HG03432 (cell line): ENCODE measurements at regions not wholly inside any gene's neighbourhood (a gene's known extent, or its start where the extent isn't known, plus 50 kb on each side); places are given as distances from the start of the nearest gene placed in this dataset.

Experiments
- ATAC-seq: cut with Tn5 transposase; IDR thresholded peaks from one replicate; pipeline ENCODE4 v1.9.1; 2021; ENCODE audit warnings: mild to moderate bottlenecking, moderate library complexity; ENCODE audit not compliant: unreplicated experiment

- ATAC-seq = no peak
Observed at GRCh38 chr10:108753326-108753725, 1170.0 kb downstream of the XPNPEP1 start.

- peak; percentile 71 for ATAC-seq
Observed at GRCh38 chr10:108749042-108749441, 1174.3 kb downstream of the XPNPEP1 start.

GRCh38 chr10:108736111-108736510 is 1187.2 kb downstream of the XPNPEP1 start:
- no peak for ATAC-seq

- no peak for ATAC-seq
Observed at GRCh38 chr10:108735380-108735779, 1187.9 kb downstream of the XPNPEP1 start.

- no peak for ATAC-seq
Observed at GRCh38 chr10:108721874-108722273, 1201.4 kb downstream of the XPNPEP1 start.

- no peak for ATAC-seq
Observed at GRCh38 chr10:108716352-108716751, 1207.0 kb downstream of the XPNPEP1 start.

GRCh38 chr10:108709927-108710722 is 1213.2 kb downstream of the XPNPEP1 start:
- no peak for ATAC-seq

GRCh38 chr10:108708363-108708762 is 1214.9 kb downstream of the XPNPEP1 start:
- no peak for ATAC-seq

- peak; percentile 94 for ATAC-seq
Observed at GRCh38 chr10:108696792-108697477, 1226.4 kb downstream of the XPNPEP1 start.

- no peak for ATAC-seq
Observed at GRCh38 chr10:108691126-108691525, 1232.2 kb downstream of the XPNPEP1 start.

- no peak for ATAC-seq
Observed at GRCh38 chr10:108690530-108690929, 1232.8 kb downstream of the XPNPEP1 start.

GRCh38 chr10:108689891-108690290 is 1233.4 kb downstream of the XPNPEP1 start:
- no peak for ATAC-seq

GRCh38 chr10:108688314-108688713 is 1235.0 kb downstream of the XPNPEP1 start:
- ATAC-seq = no peak

GRCh38 chr10:108685863-108686531 is 1237.3 kb downstream of the XPNPEP1 start:
- no peak for ATAC-seq

- ATAC-seq = no peak
Observed at GRCh38 chr10:108684431-108684830, 1238.9 kb downstream of the XPNPEP1 start.

GRCh38 chr10:108673741-108674140 is 1249.6 kb downstream of the XPNPEP1 start:
- ATAC-seq = no peak

- no peak for ATAC-seq
Observed at GRCh38 chr10:108663587-108663986, 1259.7 kb downstream of the XPNPEP1 start.

GRCh38 chr10:108662975-108663374 is 1260.3 kb downstream of the XPNPEP1 start:
- ATAC-seq = no peak

GRCh38 chr10:108655057-108655456 is 1268.3 kb downstream of the XPNPEP1 start:
- ATAC-seq = no peak

- no peak for ATAC-seq
Observed at GRCh38 chr10:108653531-108653930, 1269.8 kb downstream of the XPNPEP1 start.

- no peak for ATAC-seq
Observed at GRCh38 chr10:108639010-108639409, 1284.3 kb downstream of the XPNPEP1 start.

- ATAC-seq = no peak
Observed at GRCh38 chr10:108638225-108638624, 1285.1 kb downstream of the XPNPEP1 start.
